OCI-LY1 (cell line): ENCODE measurements at regions not wholly inside any gene's neighbourhood (a gene's known extent, or its start where the extent isn't known, plus 50 kb on each side); places are given as distances from the start of the nearest gene placed in this dataset.

Source experiments
- H2AFZ ChIP-seq: fragments of 200-600 bp; sonication (generic), shearing (Covaris generic); 2 replicates; pipeline ENCODE4 v1.6.0; 2014; ENCODE audit warnings: antibody characterized with exemption, mild to moderate bottlenecking, low read length
- H3F3A ChIP-seq: fragments of 200-600 bp; sonication (generic), shearing (Covaris generic); 2 replicates; pipeline ENCODE4 v1.6.0; 2014; ENCODE audit warnings: mild to moderate bottlenecking, antibody characterized with exemption, low read length, moderate library complexity; ENCODE audit not compliant: insufficient read depth
- H3K27ac ChIP-seq: fragments of 200-600 bp; sonication (generic); 2 replicates; pipeline ENCODE4 v1.5.1; 2014; ENCODE audit warnings: low read length, mixed run types, mild to moderate bottlenecking, low read depth; ENCODE audit not compliant: poor library complexity, severe bottlenecking
- H3K27me3 ChIP-seq: fragments of 200-600 bp; sonication (generic); 2 replicates; pipeline ENCODE4 v1.6.0; 2014; ENCODE audit warnings: antibody characterized with exemption, mild to moderate bottlenecking, low read length, moderate library complexity; ENCODE audit not compliant: insufficient read depth
- H3K36me3 ChIP-seq: fragments of 200-600 bp; sonication (generic); 2 replicates; pipeline ENCODE4 v1.6.1; 2014; ENCODE audit warnings: mild to moderate bottlenecking, antibody characterized with exemption, low read length, moderate library complexity, mixed read lengths; ENCODE audit not compliant: insufficient read depth
- H3K4me1 ChIP-seq: fragments of 200-600 bp; sonication (generic); 2 replicates; pipeline ENCODE4 v1.5.1; 2014; ENCODE audit warnings: mild to moderate bottlenecking, low read length, moderate library complexity; ENCODE audit not compliant: insufficient read depth, severe bottlenecking
- H3K4me2 ChIP-seq: fragments of 200-600 bp; sonication (generic), shearing (Covaris generic); 2 replicates; pipeline ENCODE4 v1.6.1; 2014; ENCODE audit warnings: low read length
- H3K4me3 ChIP-seq: fragments of 200-600 bp; sonication (generic); 2 replicates; pipeline ENCODE4 v1.5.1; 2014; ENCODE audit warnings: low read length, low read depth, mild to moderate bottlenecking, mixed read lengths; ENCODE audit not compliant: poor library complexity, severe bottlenecking
- H3K79me2 ChIP-seq: fragments of 200-600 bp; shearing (Covaris generic); 2 replicates; pipeline ENCODE4 v1.6.1; 2016; ENCODE audit warnings: mixed run types, low read length, mixed read lengths; ENCODE audit not compliant: insufficient read depth
- H3K9ac ChIP-seq: fragments of 200-600 bp; sonication (generic), shearing (Covaris generic); 2 replicates; pipeline ENCODE4 v1.6.1; 2014; ENCODE audit warnings: mild to moderate bottlenecking, low read length, mixed read lengths
- H3K9me2 ChIP-seq: fragments of 200-600 bp; sonication (generic), shearing (Covaris generic); 2 replicates; pipeline ENCODE4 v1.6.1; 2014; ENCODE audit warnings: low read depth, mild to moderate bottlenecking, low read length, mixed read lengths
- H3K9me3 ChIP-seq: fragments of 200-600 bp; shearing (Covaris generic); 2 replicates; pipeline ENCODE4 v1.6.1; 2014; ENCODE audit warnings: low read length, mixed read lengths
- H4K20me1 ChIP-seq: fragments of 200-600 bp; sonication (generic), shearing (Covaris generic); 2 replicates; pipeline ENCODE4 v1.6.0; 2016; ENCODE audit warnings: mild to moderate bottlenecking, low read length; ENCODE audit not compliant: insufficient read depth
- CTCF ChIP-seq: fragments of 200-600 bp; sonication (generic), shearing (Covaris generic); IDR thresholded peaks from 2 replicates; pipeline ENCODE4 v1.5.1; 2017; ENCODE audit warnings: mild to moderate bottlenecking, antibody characterized with exemption, low read length, moderate library complexity, mixed read lengths
- EZH2 ChIP-seq: fragments of 200-600 bp; sonication (generic), shearing (Covaris generic); IDR thresholded peaks from 2 replicates; pipeline ENCODE4 v1.8.0; 2017; ENCODE audit warnings: borderline replicate concordance, mixed run types, mild to moderate bottlenecking, antibody characterized with exemption, low read length, moderate library complexity, mixed read lengths

DNA sequence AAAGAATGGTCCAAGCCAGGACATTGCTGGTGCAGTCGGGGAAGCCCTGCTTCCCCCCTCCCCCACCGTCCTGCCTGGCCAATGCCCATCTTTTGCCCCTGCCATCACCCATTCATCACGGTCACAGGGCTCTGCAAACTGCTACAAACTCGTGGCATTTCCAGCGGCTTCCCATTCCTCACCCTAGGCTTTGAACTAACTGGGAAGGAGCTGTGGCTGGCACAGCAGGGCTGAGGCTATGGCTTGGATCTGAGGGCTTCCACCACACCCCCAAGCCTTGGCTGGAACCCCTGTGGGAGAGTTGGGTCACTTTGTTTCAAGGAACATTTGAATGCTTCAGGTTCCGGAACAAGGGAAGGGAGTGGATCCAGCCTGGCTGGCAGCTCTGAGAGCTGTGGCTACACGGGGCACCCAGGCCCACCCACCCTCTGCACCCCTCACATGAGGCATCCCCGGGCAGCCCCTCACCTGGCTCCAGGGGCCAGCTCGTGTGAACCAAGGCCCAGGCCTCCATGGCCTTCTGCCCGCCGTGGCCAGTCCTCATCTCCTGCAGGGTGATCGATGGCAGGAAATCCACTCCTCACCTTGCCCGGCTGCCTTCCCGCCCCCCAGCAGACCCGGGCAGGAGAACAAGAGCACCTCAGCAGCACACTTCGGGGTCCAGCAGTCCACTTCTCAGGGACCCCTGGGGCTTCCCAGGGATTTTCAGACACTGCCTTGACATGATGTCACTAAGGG lies 58.8 kb upstream of the OTOS start:
- TF ChIP-seq EZH2 (no peak), CTCF (no peak)
- Histone ChIP-seq H2AFZ (no peak overlapping the region), H3K79me2 (no peaks in the 10 kb centered on the region), H4K20me1 (no peaks in the 10 kb centered on the region), H3F3A (no peaks in the 10 kb centered on the region), H3K4me1 (no peaks in the 10 kb centered on the region), H3K9me2 (no peaks in the 10 kb centered on the region), H3K9me3 (no peaks in the 10 kb centered on the region), H3K9ac (no peak overlapping the region), H3K4me2 (no peak overlapping the region), H3K27me3 (no peaks in the 10 kb centered on the region), H3K4me3 (no peak overlapping the region), H3K36me3 (no peaks in the 10 kb centered on the region), H3K27ac (no peak overlapping the region)

DNA sequence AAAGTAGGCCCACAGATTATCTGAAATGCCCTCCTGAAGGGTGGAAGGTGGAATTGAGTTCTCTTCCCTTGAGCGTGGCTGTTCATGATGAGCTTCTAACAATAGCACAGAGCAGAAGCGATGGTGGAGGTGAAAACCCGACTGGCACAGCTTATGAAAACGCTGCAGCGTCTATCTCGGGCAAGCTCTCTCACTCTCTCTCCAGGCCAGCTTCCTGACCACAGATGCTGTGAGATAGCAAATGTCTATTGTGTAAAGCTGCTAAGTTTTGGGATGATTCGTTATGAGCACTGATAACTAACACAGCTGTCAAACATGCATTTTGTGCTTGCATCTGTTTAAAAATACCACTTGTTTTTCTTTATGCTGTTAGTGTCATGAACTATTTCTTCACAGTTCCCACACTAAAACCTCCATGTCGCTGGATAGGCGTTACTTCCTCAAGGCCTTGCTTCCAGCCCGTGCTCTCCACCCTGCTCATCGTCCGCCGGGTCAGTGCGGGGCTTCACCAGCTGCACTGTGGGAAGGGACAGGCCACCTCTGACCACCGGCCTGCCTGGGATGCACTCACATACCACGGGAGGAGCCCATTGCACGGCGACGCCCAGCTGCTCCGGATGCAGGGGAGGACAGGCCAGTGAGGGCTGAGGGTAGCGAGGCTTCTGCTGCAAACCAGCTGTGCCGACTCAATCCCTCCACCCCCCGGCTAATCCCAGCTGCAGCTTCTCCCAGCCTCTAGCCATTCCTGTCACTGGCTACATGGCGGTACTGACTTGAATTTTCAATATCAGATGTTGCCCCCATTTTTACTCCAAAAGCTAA lies 60.0 kb upstream of the OTOS start:
- Histone ChIP-seq H3K9me2 (no peaks in the 10 kb centered on the region), H3K9me3 (no peaks in the 10 kb centered on the region), H4K20me1 (no peaks in the 10 kb centered on the region), H3K27me3 (0 out of 2 replicates have a peak, but pooled peaks cover 4% of the 10 kb centered on the region), H3K36me3 (no peaks in the 10 kb centered on the region), H3K27ac (no peak overlapping the region), H2AFZ (no peak overlapping the region), H3K4me3 (no peak overlapping the region), H3K9ac (no peak overlapping the region), H3F3A (no peaks in the 10 kb centered on the region), H3K4me1 (no peaks in the 10 kb centered on the region), H3K4me2 (no peak overlapping the region), H3K79me2 (no peaks in the 10 kb centered on the region)
- no peak for TF ChIP-seq EZH2
- TF ChIP-seq CTCF: no peak

- no peaks in the 10 kb centered on the region for H4K20me1 ChIP-seq
- TF ChIP-seq EZH2 (no peak), CTCF (no peak)
- H2AFZ ChIP-seq: no peak overlapping the region
- H3K79me2 ChIP-seq: no peaks in the 10 kb centered on the region
- H3K27me3 ChIP-seq: 0 out of 2 replicates have a peak, but pooled peaks cover 4% of the 10 kb centered on the region
- H3K27ac ChIP-seq: no peak overlapping the region
- no peaks in the 10 kb centered on the region for H3K9me3 ChIP-seq
- no peaks in the 10 kb centered on the region for H3K9me2 ChIP-seq
- no peaks in the 10 kb centered on the region for H3K4me1 ChIP-seq
- H3K36me3 ChIP-seq: no peaks in the 10 kb centered on the region
- no peak overlapping the region for H3K9ac ChIP-seq
- H3K4me3 ChIP-seq: no peak overlapping the region
- H3K4me2 ChIP-seq: no peak overlapping the region
- H3F3A ChIP-seq: no peaks in the 10 kb centered on the region
These were observed 61.4 kb upstream of the OTOS start for GRCh38 chr2:240201866-240202265.
